ENCODE measurements at regions not wholly inside any gene's neighbourhood (a gene's known extent, or its start where the extent isn't known, plus 50 kb on each side); places are given as distances from the start of the nearest gene placed in this dataset.

DNA sequence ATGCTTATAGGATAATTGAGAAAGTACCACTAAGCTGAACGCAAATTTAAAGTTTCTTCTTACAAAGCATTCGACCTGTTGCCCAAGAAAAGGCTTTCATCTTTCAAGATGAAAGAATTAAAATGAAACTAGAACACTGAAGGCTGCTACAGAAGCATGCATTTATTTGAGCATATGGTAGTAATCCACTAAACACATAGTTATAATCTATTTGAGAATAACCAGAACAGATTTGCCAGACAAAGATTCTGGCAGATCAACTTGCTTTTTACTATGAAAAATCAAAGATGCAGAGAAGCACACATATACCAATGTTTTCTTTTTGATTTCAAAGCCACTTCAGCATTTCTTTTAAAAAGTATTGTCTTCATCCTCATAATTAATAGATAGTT lies 412.2 kb downstream of the UTRN start:
- TF ChIP-seq, protein P1, sequence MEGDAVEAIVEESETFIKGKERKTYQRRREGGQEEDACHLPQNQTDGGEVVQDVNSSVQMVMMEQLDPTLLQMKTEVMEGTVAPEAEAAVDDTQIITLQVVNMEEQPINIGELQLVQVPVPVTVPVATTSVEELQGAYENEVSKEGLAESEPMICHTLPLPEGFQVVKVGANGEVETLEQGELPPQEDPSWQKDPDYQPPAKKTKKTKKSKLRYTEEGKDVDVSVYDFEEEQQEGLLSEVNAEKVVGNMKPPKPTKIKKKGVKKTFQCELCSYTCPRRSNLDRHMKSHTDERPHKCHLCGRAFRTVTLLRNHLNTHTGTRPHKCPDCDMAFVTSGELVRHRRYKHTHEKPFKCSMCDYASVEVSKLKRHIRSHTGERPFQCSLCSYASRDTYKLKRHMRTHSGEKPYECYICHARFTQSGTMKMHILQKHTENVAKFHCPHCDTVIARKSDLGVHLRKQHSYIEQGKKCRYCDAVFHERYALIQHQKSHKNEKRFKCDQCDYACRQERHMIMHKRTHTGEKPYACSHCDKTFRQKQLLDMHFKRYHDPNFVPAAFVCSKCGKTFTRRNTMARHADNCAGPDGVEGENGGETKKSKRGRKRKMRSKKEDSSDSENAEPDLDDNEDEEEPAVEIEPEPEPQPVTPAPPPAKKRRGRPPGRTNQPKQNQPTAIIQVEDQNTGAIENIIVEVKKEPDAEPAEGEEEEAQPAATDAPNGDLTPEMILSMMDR (IDR thresholded peaks at IDR 0.05) = no peak
- no peak for TF ChIP-seq EP300 (IDR thresholded peaks at IDR 0.05)
- no peak for TF ChIP-seq POLR2A (IDR thresholded peaks at IDR 0.05)
- no peak for TF ChIP-seq POLR2AphosphoS5 (IDR thresholded peaks at IDR 0.05)

Measured in upper lobe of left lung (tissue), 4 donors.